T-helper 1 cell treated with Interleukin-12 subunit alpha and Interleukin-12 subunit beta and Interleukin-4 antibody, amounts not matched to agents 30 μg/mL and 1 μg/mL, for 36 hours (primary cell): ENCODE measurements at regions not wholly inside any gene's neighbourhood (a gene's known extent, or its start where the extent isn't known, plus 50 kb on each side); places are given as distances from the start of the nearest gene placed in this dataset.

ENCODE experiments used
- H3K27ac Mint-ChIP-seq: one replicate; pipeline ENCODE4 v1.8.0; 2021; ENCODE audit warnings: mild to moderate bottlenecking, mixed read lengths
- H3K27me3 Mint-ChIP-seq: one replicate; pipeline ENCODE4 v1.8.0; 2021; ENCODE audit warnings: low read depth, mixed read lengths
- H3K36me3 Mint-ChIP-seq: one replicate; pipeline ENCODE4 v1.8.0; 2021; ENCODE audit warnings: low read depth, mixed read lengths
- H3K4me1 Mint-ChIP-seq: one replicate; pipeline ENCODE4 v1.8.0; 2021; ENCODE audit warnings: low read depth, mixed read lengths
- H3K4me3 Mint-ChIP-seq: one replicate; pipeline ENCODE4 v1.8.0; 2021; ENCODE audit warnings: mild to moderate bottlenecking, moderate library complexity, mixed read lengths
- H3K9me3 Mint-ChIP-seq: one replicate; pipeline ENCODE4 v1.8.0; 2021; ENCODE audit warnings: mixed read lengths

DNA sequence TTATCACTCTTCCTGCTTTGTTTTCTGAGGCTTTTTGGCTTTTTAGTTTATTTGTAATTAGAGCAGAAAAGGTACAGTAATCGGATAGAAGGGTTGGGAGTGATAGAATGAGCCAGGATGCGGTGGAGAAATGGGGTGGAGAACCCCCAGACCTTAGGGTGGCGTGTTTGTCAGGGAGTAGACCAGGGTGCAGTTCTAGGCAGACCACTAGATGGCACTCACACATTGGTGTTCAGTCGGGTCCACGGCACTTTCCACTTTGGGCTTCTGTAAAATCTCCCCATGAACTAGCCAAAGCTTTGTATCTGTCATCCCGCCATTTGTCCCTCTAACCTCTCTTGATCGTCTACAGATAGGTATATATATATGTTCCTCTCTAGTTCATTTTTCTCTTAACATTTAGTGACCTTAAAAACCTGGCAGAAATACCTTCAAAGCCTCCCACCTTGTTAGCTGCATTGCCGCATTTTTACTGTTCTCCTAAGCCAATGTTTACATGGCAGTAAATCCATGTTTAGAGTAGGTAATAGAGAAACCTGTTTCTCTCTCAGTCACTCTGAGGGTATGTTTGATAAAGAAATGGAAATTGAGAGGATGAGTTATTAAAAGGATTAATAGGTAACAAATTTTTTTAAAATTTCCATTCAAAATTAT lies 154.9 kb downstream of the TM9SF2 start:
- H3K27ac Mint-ChIP-seq: peak overlapping the region; percentile 64
- peak overlapping the region; percentile 42 for H3K4me3 Mint-ChIP-seq
- no peaks in the 10 kb centered on the region for H3K36me3 Mint-ChIP-seq
- H3K4me1 Mint-ChIP-seq: peaks cover 37% of the 10 kb centered on the region
- no peaks in the 10 kb centered on the region for H3K9me3 Mint-ChIP-seq
- peaks cover 20% of the 10 kb centered on the region for H3K27me3 Mint-ChIP-seq

DNA sequence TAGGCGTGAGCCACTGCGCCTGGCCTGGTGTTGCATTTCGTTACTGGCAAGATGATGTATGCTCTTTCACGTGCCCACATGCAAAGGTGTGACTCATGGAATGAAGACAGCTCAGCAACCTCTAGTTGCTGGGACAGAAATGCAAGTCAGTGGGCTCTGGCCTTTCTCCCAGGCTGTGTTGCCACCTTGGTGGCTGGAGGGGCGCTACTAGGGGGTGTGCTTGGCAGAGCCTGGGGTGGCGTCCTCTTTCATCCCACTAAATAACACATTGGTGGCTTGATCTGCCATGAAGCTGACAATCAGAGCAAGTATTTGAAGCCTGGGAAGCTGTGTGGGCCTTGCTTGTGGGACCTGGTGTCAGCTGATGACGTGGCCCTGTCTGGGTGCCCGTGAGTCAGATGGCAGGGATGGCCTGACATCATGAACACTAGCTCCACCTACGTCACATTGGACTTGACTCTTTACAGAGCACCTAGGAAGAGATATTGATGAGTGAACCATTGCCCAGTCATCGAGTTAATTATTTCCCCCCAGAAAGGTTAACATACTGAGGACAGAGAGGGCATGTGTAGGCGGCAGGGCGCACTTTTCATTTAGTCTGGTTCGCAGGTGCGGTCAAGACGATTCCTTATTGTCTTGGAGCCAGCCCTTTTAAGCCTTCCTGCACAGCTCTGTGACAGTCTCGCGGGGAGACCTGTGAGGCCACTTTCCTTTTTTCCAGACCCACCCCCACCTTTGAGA lies 154.2 kb downstream of the TM9SF2 start:
- no peak overlapping the region for H3K4me3 Mint-ChIP-seq
- H3K27ac Mint-ChIP-seq: peak overlapping the region; percentile 64
- H3K27me3 Mint-ChIP-seq: peaks cover 22% of the 10 kb centered on the region
- H3K9me3 Mint-ChIP-seq: no peaks in the 10 kb centered on the region
- H3K36me3 Mint-ChIP-seq: no peaks in the 10 kb centered on the region
- H3K4me1 Mint-ChIP-seq: peaks cover 37% of the 10 kb centered on the region

DNA sequence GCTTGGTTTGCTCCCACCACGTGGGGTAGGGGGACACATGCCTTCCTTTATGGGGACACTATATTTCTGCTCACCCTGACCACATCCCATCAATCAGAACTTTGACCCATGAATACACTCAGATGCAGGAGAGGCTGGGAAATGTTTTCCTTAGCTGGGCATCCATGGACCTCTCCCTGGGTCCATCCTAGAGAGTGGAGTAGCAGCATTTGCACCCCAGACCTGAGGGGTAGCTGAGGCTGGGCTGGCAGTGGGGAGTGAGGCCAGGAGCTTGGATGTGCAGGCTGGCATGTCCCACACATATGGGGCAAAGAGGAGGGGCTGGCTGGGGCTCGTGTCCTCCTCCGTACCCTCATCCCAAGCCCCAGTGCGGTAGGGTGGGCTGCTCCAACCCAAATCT lies 152.8 kb downstream of the TM9SF2 start:
- Mint-ChIP-seq H3K4me3 (no peak overlapping the region), H3K36me3 (no peaks in the 10 kb centered on the region), H3K4me1 (peaks cover 33% of the 10 kb centered on the region), H3K27ac (no peak overlapping the region), H3K27me3 (peaks cover 18% of the 10 kb centered on the region), H3K9me3 (no peaks in the 10 kb centered on the region)

DNA sequence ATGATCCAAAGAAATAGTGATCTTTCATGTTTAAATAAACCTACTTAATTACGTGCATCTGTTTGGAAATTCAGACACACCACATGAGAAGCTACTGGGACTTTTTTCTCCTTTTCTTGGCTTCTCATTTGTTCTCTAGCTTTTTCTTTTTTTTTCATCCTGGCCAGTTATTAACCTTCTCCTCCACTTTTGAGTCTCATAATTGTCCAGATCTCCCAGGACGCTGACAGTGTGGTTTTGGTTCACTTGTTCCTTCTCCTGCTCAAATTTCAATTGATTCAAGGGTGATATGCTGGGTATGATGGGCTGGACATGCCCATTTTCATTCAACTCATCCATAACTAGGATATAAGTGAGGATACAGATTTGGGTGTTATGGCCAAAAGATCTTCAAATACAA lies 152.3 kb downstream of the TM9SF2 start:
- peaks cover 27% of the 10 kb centered on the region for H3K4me1 Mint-ChIP-seq
- H3K4me3 Mint-ChIP-seq: no peak overlapping the region
- no peak overlapping the region for H3K27ac Mint-ChIP-seq
- H3K36me3 Mint-ChIP-seq: no peaks in the 10 kb centered on the region
- peaks cover 20% of the 10 kb centered on the region for H3K27me3 Mint-ChIP-seq
- no peaks in the 10 kb centered on the region for H3K9me3 Mint-ChIP-seq

DNA sequence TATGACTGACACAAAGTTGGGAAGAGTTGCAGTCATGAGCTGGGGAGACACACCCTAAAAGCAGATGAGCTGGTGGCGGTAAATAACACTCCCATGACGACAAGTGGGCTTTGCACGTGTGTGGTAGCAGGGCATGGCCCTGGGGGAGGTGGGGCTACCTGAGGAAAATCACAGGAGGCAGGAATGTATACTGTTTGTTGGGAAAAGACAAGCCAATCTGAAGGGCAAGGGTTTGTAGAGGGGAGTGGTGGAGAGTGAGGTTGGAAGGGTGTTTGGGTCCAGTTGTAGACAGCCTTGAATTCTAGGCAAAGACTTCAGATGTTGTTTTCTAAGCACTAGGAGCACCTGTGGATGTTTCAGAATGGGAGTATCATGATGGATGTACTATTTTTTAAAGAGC lies 151.6 kb downstream of the TM9SF2 start:
- Mint-ChIP-seq H3K27ac (no peak overlapping the region), H3K4me1 (peaks cover 25% of the 10 kb centered on the region), H3K27me3 (peaks cover 21% of the 10 kb centered on the region), H3K4me3 (no peak overlapping the region), H3K36me3 (no peaks in the 10 kb centered on the region), H3K9me3 (no peaks in the 10 kb centered on the region)

DNA sequence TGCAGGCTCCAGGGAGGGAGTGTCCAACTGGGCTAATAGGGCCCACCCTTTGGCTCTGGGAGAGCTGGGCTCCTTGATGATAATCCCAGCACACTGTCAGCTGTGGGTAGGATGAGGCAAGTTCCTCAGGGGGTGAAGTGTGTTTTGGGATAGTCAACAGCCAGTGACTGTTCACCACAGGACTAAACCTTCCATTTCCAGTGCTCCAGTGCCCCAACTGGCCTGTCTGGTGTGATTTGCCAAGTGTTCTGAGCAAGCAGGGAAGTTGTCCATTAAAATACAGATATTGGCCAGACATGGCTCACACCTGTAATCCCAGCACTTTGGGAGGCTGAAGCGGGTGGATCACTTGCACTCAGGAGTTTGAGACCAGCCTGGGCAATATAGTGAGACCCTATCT lies 150.9 kb downstream of the TM9SF2 start:
- H3K4me3 Mint-ChIP-seq: no peak overlapping the region
- H3K4me1 Mint-ChIP-seq: peaks cover 18% of the 10 kb centered on the region
- no peaks in the 10 kb centered on the region for H3K36me3 Mint-ChIP-seq
- peaks cover 24% of the 10 kb centered on the region for H3K27me3 Mint-ChIP-seq
- H3K27ac Mint-ChIP-seq: no peak overlapping the region
- H3K9me3 Mint-ChIP-seq: no peaks in the 10 kb centered on the region

DNA sequence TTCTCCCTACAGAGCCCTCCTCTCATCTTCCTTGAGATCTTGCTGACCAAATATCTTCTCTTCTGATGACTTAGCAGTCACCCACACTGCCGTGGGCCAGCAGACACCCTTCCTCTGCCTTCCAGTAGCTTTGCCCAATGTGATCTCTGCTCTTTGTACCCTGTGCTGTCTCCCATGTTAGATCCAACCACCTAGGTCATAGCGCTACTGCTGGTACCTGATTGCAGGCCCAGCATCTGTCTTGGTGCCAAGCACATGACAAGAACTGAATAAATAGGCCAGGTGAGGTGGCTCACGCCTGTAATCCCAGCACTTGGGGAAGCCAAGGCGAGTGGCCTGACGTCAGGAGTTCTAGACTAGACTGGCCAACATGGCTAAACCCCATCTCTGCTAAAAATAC lies 149.7 kb downstream of the TM9SF2 start:
- peaks cover 24% of the 10 kb centered on the region for H3K27me3 Mint-ChIP-seq
- H3K9me3 Mint-ChIP-seq: no peaks in the 10 kb centered on the region
- peaks cover 6% of the 10 kb centered on the region for H3K4me1 Mint-ChIP-seq
- no peak overlapping the region for H3K27ac Mint-ChIP-seq
- no peaks in the 10 kb centered on the region for H3K36me3 Mint-ChIP-seq
- H3K4me3 Mint-ChIP-seq: no peak overlapping the region

DNA sequence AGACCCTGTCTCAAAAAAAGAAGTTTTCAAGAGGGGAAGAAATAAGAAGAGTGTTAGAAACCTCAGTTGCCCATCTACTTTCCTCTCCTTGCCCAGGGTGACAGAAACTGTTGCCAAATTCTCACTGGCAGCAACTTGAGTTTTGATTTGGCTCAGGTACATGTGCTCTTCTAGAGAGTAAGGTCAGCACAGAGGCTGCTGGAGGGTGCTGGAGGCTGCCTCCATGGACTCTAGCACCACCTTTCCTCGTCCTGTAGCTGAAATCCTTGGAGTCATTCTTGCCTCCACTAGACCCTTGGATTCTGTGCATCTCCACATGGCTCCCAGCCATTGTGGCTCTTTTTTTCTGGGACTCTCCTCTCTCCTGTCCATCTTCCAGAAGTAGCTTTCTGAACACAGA lies 149.1 kb downstream of the TM9SF2 start:
- no peaks in the 10 kb centered on the region for H3K9me3 Mint-ChIP-seq
- no peak overlapping the region for H3K27ac Mint-ChIP-seq
- peaks cover under 1% of the 10 kb centered on the region for H3K4me1 Mint-ChIP-seq
- no peak overlapping the region for H3K4me3 Mint-ChIP-seq
- no peaks in the 10 kb centered on the region for H3K36me3 Mint-ChIP-seq
- H3K27me3 Mint-ChIP-seq: peaks cover 28% of the 10 kb centered on the region

DNA sequence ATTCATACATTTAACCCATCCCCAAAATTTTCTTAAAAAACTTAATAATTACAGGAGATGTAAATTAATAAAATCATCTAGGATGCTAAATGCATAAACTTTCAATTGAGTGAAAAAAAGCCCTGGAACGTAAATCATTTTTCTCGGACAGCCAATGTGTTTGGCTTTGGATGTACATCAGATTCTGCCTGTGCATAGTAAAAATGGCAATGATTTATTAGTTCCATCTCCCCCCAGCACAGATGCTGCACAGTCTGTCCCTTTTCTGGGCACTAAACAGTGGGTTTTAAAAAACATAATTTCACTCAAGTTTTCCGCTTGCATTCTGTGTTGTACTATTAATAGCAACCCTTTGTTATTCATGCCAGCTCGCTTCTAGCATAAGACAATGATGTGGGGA lies 147.7 kb downstream of the TM9SF2 start:
- Mint-ChIP-seq H3K9me3 (no peaks in the 10 kb centered on the region), H3K4me3 (no peak overlapping the region), H3K36me3 (no peaks in the 10 kb centered on the region), H3K4me1 (no peaks in the 10 kb centered on the region), H3K27ac (no peak overlapping the region), H3K27me3 (peaks cover 29% of the 10 kb centered on the region)

DNA sequence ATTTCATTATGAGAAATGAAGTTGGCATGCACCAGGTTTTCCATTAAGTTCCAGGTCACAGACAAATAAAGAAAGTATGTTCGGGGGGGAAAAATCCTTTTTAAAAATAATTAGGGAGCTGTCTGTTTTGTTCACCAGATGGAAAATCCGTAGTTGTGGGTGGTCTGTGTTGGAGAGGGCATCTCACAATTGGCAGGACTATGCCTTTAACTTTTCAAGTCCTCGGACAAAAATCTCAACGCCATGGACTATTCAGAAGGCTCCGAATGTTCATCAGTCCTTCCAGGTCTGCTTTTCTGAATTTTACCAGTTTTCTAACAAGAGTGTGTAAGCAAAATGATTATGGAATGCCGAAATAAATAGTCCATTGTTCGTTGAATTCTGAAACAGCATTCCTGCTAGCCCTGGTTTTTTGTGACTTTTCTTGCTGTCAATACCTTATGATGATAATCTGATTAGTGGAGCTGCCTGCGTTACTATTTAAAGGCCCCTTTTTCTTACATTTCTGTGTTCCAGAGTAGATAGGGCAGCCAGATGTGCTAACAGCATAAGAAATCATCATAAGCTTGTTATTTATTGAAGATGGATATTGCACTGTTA lies 146.9 kb downstream of the TM9SF2 start:
- Mint-ChIP-seq H3K36me3 (no peaks in the 10 kb centered on the region), H3K27ac (no peak overlapping the region), H3K4me1 (no peaks in the 10 kb centered on the region), H3K4me3 (no peak overlapping the region), H3K9me3 (no peaks in the 10 kb centered on the region), H3K27me3 (peaks cover 23% of the 10 kb centered on the region)

DNA sequence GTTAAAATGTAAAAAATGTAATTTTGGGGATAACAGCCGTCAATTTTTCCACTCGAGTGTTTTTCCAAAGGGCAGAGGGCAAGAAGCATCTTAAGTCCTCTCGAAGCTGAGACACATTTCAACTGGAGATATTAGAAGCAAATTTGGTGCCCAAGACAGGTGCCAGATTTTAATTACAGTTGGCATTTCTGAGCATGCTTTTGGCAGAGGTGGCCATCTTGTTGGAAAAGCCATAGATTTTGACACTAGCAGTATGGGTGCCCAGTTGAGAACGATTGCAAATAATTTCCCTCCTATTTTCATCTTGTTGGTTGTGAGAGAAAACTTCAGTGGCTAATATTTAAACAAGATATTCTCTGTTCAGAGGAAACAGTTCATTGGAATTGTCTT lies 146.3 kb downstream of the TM9SF2 start:
- Mint-ChIP-seq H3K4me3 (no peak overlapping the region), H3K9me3 (no peaks in the 10 kb centered on the region), H3K4me1 (no peaks in the 10 kb centered on the region), H3K27ac (no peak overlapping the region), H3K36me3 (no peaks in the 10 kb centered on the region), H3K27me3 (peaks cover 18% of the 10 kb centered on the region)

DNA sequence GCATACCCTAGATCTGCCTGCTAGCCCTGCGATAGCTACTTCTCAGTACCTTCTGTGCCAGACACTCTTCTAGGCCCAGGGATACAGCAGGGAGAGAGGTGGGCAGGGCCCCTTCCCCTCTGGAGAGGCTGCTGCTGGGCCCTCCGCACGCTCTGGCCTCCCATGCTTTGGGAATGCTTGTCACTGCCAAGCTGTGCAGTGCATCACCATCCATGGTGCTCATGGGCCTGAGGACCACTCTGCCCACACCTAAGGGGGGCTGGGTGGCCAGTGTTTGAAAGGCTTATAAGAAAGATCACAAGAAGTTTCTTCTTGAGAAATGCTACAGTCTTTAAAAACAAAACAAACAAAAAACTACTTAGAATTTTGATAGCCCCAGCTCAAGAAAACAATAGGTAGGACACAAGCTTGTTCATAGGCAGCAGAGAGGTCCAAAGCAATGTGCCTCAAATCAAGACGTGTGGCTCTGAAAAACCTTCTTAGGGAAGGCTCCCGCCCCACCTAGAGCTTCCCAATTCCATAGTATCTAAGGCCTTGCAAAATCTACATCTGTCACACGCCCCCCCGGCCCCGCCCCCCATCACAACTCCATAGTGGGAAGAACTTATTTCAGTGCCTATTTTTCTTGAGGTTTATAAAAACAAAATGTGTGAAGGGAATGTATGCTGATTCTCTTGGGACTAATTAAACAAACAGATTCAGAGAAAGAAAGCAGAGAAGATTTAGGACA lies 145.8 kb downstream of the TM9SF2 start:
- Mint-ChIP-seq H3K9me3 (no peaks in the 10 kb centered on the region), H3K4me3 (no peak overlapping the region), H3K27me3 (peaks cover 18% of the 10 kb centered on the region), H3K4me1 (no peaks in the 10 kb centered on the region), H3K36me3 (no peaks in the 10 kb centered on the region), H3K27ac (no peak overlapping the region)

DNA sequence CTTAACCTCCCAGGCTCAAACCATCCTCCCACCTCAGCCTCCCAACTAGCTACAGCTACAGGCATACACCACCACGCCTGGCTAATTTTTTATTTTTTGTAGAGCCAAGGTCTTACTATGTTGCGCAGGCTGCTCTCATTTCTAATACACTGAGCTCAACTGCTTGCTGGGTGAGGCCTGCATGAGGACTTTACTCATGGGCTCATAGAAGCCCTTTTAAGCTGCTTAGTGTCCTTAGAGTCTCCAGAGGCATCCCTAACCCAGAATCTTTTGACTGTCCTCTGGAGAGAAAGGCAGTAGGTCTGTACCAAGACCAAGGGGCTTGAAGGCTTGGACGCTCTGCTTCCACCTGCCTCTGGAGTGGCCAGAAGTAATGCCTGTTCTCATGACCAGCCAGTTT lies 141.6 kb downstream of the TM9SF2 start:
- peaks cover 7% of the 10 kb centered on the region for H3K27me3 Mint-ChIP-seq
- no peaks in the 10 kb centered on the region for H3K36me3 Mint-ChIP-seq
- no peaks in the 10 kb centered on the region for H3K4me1 Mint-ChIP-seq
- no peaks in the 10 kb centered on the region for H3K9me3 Mint-ChIP-seq
- H3K27ac Mint-ChIP-seq: no peak overlapping the region
- no peak overlapping the region for H3K4me3 Mint-ChIP-seq

DNA sequence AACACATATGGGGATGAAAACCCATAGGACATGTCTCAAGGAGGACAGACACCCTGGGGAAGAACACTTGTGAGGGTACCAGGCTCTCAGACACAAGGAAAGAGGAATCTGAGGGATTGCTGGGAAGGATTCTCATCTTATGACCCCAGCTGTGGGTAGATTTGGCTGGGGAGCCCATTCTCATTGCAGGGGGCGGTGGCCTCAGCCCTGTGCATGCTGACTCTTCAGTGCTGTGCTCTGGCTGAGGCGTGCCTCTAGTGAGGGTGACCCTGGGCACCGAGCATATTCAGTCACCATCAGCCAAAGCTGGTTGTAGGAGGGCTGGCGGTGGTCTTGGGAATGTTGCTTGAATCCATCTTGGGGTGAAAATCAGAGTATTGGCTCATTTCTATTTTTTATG lies 140.7 kb downstream of the TM9SF2 start:
- Mint-ChIP-seq H3K4me1 (no peaks in the 10 kb centered on the region), H3K36me3 (no peaks in the 10 kb centered on the region), H3K4me3 (no peak overlapping the region), H3K27ac (no peak overlapping the region), H3K9me3 (no peaks in the 10 kb centered on the region), H3K27me3 (peaks cover 4% of the 10 kb centered on the region)

DNA sequence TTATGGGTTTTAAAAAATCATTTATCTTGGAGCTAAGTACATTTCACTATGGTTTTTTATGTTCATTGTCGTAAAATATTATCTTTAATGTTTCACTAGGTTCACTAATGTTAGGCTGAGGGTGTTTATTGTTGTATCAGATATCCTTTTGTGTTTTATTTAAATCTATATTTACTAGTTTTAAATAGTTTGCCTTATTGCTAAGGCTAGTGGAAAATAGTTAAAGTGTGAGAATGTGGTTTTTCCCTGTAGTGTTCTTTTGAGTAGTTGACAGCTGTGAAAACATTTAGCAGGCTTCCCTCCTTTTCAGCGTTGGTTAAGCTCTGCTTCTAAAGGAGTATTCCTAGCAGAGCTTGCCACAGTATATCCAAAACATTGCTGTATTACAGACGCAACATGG lies 139.0 kb downstream of the TM9SF2 start:
- H3K36me3 Mint-ChIP-seq: no peaks in the 10 kb centered on the region
- no peak overlapping the region for H3K27ac Mint-ChIP-seq
- H3K9me3 Mint-ChIP-seq: no peaks in the 10 kb centered on the region
- H3K4me1 Mint-ChIP-seq: no peaks in the 10 kb centered on the region
- no peak overlapping the region for H3K4me3 Mint-ChIP-seq
- H3K27me3 Mint-ChIP-seq: peaks cover 4% of the 10 kb centered on the region
